Dermis microvascular lymphatic vessel endothelial cell (primary cell): ENCODE measurements at regions not wholly inside any gene's neighbourhood (a gene's known extent, or its start where the extent isn't known, plus 50 kb on each side); places are given as distances from the start of the nearest gene placed in this dataset.

Source experiments
- DNase-seq, 2 donors: peaks; one replicate each; pipeline versions ENCODE4 v3.0.0 to v3.0.0-alpha.2; 2010; ENCODE audit warnings: low read depth in 2 of 2

- DNase-seq = peak in 1 of 2 donors; percentile 30
Observed at GRCh38 chr6:75546381-75546780, 52.8 kb upstream of the FILIP1 start.

- DNase-seq = no peak
Observed at GRCh38 chr6:75550544-75551167, 51.0 kb upstream of the SENP6 start.

- DNase-seq = no peak
Observed at GRCh38 chr6:75551367-75551952, 50.2 kb upstream of the SENP6 start.
